GM21423 (cell line): ENCODE measurements at regions not wholly inside any gene's neighbourhood (a gene's known extent, or its start where the extent isn't known, plus 50 kb on each side); places are given as distances from the start of the nearest gene placed in this dataset.
"Not testable (repeated sequence)": the region's sequence is repeated elsewhere in the genome, so short reads cannot be mapped to it uniquely, and the experiment has no call there.

Experiments
- ATAC-seq: cut with Tn5 transposase; IDR thresholded peaks from one replicate; pipeline ENCODE4 v1.9.1; 2021; ENCODE audit warnings: mild to moderate bottlenecking, moderate library complexity; ENCODE audit not compliant: unreplicated experiment

DNA sequence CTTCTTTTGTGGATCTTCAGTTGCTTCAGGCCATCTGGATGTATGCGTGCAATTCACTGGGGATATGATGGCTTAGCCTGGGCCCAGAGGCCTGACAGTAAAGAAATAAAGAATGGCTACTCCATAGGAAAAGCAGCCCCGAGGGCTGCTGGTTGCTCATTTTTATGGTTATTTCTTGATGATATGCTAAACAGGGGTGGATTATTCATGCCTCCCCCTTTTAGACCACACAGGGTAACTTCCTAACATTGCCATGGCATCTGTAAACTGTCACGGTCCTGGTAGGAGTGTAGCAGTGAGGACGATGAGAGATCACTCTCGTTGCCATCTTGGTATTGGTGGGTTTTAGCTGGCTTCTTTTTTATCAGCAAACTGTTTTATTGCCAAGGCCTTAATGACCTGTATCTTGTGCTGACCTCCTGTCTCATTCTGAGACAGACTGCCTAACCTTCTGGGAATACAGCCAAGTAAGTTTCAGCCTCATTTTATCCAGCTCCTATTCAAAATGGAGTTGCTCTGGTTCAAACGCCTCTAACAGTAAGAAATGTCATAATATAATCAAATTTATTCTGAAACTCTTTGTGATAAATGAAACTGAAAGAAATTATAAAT is 60.5 kb downstream of the DSEL start:
- no peak for ATAC-seq

DNA sequence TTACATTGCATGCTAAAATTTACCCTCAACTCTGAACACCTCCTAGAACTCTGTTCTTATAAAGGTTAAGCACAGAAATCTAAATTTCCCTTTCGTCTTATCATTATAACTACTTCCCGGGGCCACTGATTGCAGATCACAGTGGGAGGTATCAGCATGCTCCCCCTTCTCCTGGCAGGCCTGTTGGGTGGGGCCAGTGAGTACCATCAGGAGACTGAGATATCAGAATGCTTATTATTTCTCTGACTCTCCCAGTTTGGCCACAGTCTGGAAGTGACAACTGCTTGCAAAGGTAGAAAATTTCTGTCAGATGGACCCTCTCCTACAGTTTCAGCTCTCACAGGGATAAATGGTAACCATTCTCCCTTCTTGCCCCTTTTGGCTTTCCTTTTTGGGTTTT is 62.6 kb downstream of the DSEL start:
- ATAC-seq: no peak

DNA sequence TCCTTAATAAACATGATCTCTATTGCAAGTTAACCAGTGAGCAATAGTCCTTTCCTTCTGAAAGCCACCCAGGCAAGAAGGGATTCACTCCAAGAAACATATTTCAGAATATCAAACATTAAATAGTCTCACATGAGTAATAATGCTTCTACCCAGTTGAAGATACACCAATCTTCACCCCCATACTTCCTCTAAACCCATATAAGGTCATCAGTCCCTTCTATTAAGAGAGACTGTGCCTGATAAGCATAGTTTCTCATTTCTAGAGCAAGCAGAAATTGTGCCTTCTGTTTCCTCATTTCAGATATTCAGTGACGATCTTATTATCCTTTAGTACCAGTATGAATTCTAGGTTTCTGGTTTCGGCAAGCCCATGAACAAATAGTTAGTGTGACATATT is 64.6 kb downstream of the DSEL start:
- no peak for ATAC-seq

DNA sequence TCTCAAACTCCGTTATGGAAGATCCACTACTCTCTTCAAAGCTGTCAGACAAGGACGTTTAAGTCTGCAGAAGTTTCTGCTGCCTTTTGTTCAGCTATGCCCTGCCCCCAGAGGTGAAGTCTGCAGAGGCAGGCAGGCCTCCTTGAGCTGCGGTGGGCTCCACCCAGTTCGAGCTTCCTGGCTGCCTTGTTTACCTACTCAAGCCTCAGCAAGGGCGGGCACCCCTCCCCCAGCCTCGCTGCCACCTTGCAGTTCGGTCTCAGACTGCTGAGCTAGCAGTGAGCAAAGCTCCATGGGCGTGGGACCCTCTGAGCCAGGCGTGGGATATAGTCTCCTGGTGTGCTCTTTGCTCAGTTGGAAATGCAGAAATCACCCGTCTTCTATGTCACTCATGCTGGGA is 65.4 kb downstream of the DSEL start:
- not testable (repeated sequence) for ATAC-seq

DNA sequence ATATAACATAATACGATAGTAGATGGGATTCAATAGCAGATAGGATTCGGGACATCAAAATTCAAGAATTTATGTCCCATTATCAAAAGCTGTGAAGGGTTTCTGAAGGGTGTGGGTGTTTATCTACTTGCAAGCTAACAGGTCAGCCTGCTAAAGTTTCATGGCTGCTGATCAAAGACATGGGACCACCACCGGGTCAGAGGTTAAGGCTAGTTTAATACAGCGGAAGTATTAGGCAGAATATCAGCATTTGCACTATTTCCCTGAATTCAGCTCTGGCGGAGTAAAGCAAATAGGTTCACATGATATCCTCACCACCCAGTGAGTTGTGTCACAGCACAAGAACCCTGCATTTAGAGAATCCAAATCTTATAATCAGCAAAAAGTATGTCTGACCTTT is 82.5 kb downstream of the DSEL start:
- ATAC-seq: no peak

DNA sequence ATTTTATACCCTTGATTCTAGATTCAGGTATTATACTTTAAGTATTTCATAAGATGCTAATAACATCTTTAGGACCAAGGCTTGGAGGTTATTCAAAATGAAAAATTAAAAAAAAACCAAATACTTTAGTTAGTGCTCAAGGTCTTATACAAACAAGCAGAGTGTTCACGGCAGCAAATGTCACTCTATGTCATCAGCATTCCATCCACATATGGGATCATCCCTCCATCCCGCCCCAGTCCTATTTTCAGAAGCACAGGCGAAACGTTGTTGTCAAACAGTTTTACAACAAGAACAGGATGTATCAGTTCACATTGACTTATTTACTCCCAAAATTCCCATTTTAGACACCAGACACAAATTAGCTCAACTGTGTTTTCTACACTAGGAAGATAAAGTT is 83.7 kb downstream of the DSEL start:
- ATAC-seq: no peak

DNA sequence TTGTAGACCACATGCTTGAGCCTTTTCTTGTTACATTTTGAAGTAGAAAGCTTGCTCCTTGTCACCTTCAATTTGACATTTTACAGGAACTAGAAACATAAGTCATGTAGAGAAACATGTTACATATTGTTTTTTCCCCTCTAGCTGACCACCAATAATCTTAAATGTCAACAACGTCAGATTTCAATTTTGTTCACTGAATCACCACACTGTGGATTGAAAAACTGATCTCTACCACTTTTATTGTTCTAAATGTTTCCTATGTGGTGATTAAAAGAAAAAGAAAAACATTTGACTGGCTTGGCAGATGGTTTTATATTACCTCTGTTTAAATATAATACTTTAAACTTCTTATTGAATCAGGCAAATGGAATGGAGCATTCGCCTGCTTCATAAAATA is 87.7 kb downstream of the DSEL start:
- no peak for ATAC-seq

DNA sequence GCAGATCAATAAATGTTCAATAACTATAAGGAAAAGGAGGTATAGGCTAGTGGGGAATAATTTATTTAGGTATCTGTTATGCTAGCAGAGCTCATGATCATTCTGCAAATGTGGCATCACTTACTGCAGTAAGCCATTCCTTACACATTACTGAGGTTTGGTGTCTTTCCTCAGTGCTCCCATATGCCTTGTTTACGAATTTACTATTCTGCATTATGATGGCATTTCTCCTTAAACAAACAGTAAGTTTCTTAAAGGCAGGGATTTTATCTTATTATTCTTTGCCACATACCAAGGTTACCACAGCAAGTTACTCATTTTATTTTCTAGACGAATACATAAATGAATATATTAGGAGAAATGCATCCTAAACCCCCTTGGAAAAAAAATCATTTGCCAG is 88.4 kb downstream of the DSEL start:
- no peak for ATAC-seq

DNA sequence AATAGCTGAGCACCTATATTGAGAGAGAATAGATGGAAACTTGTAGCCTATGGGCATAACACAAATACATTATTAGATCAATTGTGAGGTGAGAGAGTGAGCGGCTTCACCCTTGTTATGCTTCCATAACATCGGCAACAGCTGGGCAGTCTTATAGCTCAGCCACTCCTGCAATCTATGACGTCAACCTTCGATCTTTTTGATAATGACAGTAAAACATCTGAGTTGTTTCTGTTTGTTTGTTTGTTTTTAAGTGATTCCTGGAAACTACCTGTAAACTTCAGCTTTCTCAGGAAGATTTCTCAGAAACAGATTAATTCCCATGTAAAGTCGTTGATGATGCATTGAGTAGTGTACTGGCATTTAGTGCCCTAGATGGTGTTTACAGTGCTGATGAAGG is 90.0 kb downstream of the DSEL start:
- no peak for ATAC-seq

DNA sequence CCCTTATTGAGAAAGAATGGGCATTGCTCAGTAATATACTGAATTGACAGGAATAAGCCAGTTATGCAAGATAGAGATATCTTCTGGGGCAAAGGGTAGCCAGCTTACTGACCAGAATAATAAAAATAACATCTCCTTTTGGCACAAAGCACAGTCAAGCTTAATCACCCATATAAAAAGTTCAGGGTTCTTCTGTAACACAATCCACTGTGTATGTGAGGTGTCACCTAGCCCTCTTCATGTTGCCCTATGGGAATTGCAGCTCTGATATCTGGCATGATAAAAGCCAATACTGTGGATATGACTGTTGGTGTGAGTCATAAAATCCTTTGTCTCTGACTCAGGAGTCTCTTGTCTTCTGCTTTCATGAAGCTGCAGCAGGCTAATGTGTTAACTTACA is 90.8 kb downstream of the DSEL start:
- no peak for ATAC-seq

DNA sequence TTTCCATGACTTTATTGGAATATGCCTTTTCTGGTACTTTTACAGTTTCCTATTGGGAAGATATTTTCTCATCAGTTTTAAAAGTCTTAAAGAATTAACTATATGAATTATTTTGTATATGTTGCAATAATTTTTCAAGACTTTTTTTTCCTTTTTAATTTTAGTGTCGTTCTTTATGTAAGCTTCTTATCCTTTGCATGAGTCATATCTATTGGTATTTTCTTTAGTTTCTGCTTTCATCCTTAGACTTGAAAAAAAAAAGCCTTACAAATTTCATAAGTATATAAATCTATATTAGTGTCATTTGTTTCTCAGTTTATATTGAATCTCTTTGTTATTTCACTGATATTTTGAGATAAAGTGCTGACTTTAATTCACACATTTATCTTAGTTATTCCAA is 94.9 kb downstream of the DSEL start:
- ATAC-seq: no peak

DNA sequence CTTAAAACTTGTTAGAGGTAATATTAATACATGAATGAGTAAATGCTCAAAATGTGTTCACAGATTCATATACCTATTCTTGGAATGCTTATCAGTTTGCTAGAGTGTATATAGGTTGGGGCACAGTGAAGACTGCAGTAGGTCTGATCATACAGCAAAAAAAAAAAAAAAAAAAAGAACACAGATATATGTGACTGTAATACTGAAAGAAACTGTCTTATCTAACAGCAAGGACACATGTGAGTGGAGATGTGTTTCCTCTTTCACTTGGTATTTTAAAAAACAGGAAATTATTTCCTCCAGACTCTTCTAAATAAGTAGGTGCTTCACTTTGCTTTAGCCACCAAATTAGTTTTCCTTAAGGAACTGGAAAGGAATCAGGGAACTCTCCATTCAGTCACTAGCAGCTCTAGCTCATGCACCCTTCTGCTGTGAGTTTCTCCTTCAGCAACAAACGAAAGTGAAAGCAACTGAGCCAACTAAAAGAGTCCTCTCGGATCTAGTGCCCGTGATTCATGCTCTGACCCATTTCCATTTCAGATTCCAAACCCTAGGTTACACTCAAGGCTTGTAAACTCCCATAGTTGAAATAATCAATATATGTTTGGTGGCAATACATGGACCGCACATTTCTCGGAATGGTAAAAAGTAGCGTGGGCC is 98.5 kb downstream of the DSEL start:
- ATAC-seq: peak; percentile 94

DNA sequence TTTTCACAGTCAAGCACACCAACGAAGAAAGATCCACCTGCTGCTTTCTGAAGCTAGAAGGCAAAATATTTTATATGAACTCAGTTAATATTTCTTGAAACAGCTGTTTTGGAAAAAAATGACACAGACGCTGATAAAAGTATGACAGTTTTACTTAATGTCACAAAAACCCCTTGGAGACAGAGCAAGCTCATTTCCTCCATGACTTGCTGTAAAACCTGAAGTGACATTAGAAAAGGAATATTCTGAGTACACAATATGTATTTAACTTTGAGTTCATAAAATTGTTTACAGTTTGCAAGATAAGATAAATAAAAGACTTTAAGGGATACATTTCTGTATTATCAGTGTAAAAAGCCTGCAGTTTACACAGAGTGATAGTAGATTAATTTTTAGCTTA is 105.4 kb downstream of the DSEL start:
- no peak for ATAC-seq

DNA sequence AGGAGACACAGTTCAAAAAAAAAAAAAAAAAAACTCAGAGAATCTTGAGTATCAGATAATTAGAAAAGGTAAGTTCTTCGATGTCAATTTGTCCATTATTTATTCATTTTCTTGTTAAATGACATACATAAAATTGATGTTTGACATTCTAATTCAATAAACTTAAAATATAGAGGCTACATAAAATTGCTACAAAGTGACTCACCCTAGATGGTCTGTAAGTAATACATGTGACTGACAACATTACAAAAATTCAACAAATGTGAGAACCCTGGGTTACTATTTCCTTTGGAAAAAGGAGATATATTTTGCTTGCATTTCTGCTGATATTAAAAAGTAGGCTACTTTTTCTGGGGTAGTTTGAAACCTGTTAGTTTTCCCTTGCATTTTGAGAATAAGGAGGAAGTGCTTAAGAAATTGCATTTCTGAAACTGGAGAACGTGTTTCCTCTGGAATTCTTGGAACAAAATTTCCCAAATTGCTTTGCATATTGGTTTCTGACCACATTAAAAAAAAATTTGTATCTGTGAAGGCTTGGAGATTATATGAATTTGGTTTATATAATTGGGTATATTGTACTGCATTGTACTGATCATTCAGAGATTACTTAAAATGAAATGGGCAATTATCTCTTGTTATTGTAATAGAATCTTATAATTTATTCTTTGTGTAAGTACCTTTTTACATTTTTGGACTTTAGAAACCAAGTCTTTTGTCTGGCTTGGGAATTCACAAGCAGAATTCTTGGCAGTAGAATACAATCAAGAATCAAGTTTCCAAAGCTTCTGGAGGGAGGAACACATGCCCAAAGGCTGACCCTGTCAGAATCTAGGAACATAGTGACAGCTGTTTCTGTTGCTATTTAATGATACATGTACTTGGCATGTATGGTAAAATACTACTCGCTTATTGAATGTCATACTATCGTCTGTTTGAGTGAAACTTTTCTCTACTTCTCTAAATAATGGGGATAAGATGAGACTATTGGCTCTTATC is 106.1 kb downstream of the DSEL start:
- no peak for ATAC-seq

DNA sequence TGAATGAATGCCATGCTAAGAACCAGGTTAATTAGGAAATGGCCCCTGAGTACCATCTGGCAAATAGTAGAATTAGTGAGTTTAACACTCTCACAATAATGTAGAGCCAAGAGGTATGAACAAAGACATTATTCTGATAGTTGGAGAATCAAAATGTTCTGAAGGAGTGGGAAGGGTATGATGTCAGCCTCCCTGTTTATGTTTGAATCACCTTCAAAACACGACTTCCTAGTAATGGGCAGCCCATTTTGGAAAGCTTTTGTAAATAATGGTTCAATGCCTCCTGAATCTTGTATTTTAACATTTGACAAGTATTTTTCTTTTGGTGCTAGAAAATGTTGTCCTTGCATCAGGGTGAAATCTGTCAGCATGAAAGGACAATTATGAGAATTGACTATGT is 108.3 kb downstream of the DSEL start:
- ATAC-seq: no peak

DNA sequence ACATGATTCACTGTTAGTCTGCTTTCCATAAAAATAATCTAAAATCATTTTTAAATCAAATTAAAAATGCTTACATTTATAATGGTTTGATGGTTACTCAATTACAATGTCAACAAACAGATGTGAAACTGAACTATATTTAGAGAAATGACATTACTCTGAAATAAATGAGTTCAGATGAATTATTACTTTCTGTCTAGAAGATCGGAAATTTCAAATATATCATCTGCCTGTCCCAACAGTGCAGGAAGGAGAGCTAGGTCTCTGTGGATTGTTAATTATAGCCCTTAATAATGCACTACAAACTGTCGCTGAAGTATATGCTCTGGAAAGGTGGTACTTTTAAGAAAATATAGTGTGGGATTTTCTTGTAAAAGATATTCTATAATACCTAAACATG is 109.8 kb downstream of the DSEL start:
- ATAC-seq: no peak

DNA sequence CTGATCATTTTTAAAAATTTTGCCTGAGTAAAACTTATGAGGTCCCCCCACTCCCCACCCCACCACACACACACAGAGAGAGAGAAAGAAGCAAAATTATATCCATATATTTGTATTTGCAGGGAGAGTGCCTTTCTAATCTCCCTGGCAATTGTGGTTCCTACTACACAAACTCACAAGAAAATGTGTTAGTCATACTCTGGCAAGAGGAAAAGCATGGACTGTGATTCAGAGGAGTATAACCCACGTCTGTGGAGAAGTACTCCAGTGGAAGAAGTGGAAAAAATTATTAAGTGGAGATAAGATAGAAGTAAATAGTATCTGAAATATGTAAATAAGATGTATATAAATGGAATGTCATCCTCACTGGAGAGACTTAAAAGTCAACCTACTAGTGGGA is 114.0 kb downstream of the DSEL start:
- ATAC-seq: no peak

DNA sequence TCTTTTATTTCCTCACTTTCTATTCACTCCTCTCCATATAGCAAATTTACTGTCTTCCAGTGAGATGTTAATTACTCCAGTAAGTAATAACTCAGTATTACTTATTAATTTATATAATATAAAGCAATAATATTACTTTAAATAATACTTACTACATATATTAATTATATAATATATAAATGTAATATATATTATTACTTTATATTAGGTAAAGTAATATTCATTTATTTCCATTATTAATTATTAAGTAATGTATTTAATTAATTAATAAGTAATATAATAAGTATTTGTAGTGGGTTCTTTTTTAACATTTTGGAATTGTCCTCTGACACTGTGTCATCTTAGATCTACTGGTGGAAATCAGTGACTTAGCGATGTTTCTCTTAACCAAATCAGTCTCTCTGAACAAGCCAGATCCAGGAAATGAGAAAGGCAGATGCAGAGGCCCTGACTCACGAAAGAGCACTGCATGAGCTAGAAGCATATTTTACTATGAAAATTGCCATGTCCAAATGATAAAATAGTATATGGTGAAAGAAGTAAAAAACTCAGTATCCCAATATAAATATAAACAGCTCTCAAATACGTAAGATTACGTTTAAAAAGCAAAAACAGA is 115.9 kb downstream of the DSEL start:
- no peak for ATAC-seq

DNA sequence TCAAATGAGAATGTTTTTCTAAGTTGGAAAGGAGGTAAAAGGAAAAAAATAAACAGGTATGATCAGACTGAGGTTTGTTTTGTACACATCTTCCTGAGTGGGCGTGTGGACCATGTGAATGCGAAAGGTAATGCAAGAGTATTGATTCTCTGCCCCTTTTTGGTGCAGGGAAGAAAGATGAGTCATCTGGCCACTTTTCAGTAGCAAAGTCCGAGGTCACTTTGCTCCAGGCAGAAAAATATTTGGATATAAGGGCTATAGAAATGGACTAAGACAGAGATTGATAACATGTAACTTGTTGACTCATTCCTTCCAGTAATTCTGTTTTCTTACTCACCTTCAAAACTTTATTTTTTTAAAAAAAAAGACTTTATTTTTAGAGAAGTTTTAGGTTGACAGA is 130.5 kb downstream of the DSEL start:
- no peak for ATAC-seq

DNA sequence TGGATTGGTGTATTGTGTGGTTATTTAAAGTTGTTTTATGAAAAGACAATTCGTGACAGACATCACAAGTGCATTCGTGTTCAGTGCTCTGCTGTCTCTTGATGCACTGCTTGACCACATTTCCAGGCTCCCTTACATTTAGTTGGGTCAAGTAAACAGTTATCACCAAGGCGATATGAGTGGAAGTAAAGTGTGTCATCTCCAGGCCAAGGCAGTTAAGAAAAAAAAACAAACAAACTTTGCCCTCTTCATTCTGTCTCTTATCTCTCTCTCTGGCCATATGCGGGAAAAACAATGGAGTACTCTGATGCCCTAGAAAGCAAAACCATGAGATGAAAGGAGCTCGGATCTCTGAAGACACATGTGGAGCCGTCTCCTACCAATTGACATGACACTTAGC is 131.1 kb downstream of the DSEL start:
- no peak for ATAC-seq

DNA sequence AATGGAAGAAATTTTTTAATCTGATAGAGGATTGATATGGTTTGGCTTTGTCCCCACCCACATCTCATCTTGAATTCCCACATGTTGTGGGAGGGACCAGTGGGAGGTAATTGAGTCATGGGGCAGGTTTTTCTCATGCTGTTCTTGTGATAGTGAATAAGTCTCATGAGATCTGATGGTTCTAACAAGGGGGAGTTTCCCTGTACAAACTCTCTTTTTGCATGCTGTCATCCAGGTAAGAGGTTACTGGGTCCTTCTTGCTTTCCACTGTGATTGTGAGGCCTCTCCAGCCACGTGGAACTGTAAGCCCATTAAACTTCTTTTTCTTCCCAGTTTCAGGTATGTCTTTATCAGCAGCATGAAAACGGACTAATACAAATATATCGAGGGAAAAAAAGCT is 132.5 kb downstream of the DSEL start:
- ATAC-seq: not testable (repeated sequence)
